ENCODE measurements at regions not wholly inside any gene's neighbourhood (a gene's known extent, or its start where the extent isn't known, plus 50 kb on each side); places are given as distances from the start of the nearest gene placed in this dataset.
"Not testable (repeated sequence)": the region's sequence is repeated elsewhere in the genome, so short reads cannot be mapped to it uniquely, and the experiment has no call there.

- no peak for DNase-seq
Observed at GRCh38 chr3:106125321-106125720, 256.5 kb upstream of the CBLB start.

DNA sequence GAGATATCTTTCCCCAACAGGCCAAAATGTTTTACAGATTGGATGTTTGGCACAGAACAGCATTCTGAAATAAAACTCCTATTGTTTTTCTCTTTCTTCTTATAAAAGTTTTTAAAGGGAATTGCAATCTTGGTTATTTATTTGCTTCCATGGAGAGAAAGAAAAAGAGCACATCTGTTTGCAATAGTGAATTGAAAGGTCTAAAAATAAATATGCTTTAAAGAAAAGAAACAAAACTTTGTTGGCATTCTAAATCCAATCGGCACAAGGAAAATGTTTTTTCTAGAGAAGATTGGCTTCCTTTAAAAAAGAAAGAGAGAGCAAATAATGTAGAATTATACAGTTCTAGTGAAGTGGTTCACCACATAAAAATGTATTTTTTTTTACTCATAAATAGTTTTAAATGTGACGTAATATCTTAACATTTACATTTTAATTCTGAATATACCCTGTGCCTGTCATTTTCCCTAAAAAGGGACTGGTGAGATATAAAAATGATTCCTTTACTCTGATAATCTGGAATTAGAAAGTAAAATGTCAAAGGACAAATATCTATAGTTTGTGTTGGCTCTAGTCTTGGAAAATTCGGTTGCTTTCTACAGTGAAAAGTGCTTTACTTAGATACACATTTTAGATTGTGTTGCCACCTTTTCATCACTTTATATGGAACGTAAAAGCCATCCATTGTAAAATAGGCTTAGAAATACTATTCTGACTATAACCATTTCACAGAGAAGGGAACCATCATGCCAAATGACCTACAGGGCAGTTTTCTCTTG, 257.4 kb upstream of the CBLB start:
- no peak for DNase-seq

DNA sequence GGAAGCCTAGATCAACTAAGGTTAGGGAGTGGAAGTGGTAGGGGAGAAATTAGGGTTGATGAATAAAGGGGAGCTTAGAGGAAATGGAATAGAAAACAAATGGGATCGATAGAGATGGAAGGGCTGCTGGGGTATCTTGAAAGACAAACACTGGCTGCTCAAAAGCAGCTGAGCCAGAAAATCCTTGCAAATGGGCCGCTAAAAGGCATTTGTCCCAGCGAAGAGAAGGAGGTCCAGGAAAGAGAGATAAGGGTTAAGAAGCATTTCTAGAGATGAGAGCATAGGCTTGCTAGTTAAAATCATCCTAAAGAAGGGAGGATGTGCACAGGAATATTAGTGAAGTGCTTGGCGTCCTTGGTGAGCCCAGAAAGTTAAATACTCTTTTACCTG, 258.0 kb upstream of the CBLB start:
- DNase-seq = no peak

DNA sequence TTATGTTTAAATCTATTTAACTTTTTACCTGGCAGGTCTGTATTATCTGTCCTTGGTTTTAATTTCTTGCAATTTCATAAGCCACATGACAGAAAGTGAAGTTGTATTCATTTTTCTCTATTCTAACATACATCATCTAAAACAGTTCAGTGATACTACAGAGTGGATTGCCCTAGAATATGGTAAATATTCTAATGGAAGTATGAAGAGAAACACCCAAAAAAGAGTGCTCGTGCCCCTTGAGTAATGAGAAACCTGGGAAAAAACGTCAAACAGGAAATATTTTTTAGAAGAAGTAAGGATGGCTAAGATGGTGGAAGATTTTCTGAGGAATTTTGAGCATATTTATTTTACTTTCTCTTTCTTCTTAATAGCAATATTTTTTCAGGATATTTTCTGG, 261.1 kb upstream of the CBLB start:
- no peak for DNase-seq

DNA sequence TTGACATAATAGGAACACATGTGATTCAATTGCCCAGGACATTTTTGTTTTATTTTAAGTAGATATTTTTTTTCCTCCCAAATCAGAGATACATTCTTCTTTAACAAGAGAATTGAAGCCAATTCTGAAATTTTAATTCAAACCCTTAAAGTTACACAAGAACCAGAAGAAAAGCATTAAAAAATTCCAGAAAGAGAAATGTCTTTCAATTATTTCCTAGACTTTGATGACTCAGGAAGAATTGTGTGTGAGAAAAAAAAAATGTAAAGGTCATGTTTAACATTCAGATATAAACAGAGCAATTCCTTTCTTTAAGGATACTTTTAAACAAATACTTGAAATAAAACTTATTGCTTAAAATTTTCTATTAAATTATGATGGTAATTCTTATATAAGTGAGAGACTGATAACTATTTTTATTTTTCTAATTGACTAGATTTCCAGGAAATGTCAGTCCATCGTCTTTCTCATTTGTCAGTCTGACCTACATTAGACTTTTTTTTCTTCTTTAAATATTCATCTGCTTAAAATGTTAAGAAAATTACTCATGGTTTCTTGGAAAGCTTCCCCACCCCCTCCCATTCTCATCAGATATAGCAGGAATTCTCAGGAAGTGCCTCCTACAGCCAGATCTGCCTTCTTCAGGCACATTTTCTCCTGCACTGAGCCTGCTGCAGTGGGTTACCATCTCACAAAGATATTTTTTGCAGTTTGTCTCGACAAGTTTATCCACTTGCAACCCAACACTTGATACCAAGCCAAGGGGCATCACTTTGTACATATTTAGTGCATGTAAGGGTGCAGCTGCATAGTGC, 261.8 kb upstream of the CBLB start:
- DNase-seq = no peak

- no peak for DNase-seq
Observed at GRCh38 chr3:106135451-106136160, 266.8 kb upstream of the CBLB start.

GRCh38 chr3:106139826-106140225, 271.0 kb upstream of the CBLB start:
- no peak for DNase-seq

DNA sequence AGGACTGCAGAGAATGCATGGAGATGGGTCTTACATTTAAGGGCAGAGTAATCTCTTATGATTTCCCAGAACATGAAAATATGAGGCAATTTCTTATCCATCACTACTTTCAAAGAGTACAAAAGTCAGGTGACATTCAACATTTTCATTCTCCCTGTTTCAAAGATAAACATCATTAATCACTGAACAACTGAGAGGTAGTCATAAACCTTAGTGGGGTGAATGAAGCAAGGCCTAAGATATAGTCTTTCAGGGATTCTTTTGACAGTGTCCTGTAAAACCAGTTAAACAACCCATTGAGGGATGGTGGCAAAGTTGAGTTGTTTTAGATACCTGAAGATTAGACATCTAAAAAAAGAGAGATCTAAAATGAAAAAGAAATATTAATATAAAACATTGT, 271.6 kb upstream of the CBLB start:
- no peak for DNase-seq

DNA sequence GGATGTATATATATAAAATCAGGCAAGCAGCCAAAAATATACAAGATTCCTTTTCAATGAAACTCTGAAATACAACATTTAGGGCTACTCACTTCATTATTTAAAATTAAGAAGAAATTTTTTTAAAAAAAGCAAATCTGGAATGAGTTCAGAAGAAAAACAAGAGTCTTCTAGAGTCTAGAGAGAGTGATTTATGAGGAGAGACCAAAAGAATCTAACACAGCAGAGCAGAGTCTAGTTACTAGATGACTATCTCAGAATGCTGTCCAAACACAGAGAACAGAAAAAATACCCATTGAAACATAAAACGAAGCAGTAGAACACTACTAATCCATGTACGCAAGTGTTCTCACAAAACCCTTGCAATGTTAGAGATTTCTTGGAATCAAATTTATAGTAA, 275.2 kb upstream of the CBLB start:
- DNase-seq = no peak

- not testable (repeated sequence) for DNase-seq
Observed at GRCh38 chr3:106148440-106149082, 279.7 kb upstream of the CBLB start.

DNA sequence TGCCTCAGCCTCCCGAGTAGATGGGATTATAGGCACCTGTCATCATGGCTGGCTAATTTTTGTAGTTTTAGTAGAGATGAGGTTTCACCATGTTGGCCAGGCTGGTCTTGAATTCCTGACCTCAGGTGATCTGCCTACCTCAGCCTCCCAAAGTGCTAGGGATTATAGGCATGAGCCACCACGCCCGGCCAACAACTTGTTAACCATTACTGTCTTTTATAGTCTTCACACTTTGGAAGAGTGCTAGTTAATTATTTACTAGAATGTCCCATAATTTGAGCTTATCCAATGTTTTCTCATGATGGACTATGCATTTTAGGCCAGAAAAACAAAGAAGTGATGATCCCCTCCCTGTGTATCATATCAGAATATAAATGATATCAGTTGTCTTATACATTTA, 288.6 kb upstream of the CBLB start:
- no peak for DNase-seq

DNA sequence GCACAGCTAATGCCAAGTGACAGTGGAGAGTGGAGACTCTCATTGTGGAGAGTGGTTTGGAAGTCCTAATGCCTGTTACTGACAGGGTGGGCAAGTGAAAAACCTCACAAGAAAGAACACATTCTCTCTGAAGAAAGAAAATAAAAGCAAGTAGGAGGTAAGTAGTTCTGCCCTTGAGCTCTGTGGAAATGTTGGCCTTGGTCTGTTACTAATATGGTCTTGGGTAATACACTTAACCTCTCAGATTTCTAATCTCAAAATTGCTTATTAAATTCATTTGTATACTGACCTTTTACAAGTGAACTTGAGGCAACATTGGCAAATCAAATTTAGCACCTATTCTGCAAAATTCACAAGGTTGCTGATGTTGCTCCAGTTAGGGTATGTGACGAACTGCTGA, 291.6 kb upstream of the CBLB start:
- DNase-seq = no peak

DNA sequence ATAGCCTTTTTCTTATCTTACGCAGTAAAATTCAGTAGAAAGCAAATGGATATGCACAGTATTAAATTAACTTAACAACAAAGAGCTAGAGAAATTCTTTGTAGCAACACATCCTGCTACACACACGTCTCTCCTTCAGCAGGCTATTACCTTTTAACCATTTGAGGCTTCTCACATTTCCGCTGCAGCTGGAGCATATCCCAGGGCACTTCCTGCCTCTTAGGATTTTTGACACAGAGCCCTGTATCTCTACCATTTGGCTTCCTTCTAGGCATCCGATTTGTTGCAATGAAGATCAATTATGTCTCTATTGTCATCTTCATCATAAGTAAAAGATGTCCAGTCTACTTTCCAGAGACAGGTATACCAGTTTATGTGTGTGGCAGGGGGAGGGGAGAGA, 292.4 kb upstream of the CBLB start:
- DNase-seq = no peak

DNA sequence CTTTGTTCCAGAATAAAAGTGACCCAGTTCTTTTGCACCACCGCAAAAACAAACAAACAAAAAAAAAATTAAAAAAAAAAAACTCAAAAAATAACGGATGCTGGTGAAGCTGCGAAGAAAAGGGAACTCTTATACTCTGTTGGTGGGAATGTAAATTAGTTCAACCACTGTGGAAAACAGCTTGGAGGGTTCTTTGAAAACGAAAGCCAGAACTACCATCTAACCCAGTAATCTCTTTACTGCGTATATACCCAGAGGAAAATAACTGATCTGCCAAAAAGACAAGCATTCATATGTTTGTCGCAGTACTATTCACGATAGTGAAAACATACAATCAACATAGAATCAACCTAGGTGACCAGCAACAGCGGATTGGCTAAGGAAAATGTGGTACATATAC, 298.9 kb upstream of the CBLB start:
- no peak for DNase-seq

DNA sequence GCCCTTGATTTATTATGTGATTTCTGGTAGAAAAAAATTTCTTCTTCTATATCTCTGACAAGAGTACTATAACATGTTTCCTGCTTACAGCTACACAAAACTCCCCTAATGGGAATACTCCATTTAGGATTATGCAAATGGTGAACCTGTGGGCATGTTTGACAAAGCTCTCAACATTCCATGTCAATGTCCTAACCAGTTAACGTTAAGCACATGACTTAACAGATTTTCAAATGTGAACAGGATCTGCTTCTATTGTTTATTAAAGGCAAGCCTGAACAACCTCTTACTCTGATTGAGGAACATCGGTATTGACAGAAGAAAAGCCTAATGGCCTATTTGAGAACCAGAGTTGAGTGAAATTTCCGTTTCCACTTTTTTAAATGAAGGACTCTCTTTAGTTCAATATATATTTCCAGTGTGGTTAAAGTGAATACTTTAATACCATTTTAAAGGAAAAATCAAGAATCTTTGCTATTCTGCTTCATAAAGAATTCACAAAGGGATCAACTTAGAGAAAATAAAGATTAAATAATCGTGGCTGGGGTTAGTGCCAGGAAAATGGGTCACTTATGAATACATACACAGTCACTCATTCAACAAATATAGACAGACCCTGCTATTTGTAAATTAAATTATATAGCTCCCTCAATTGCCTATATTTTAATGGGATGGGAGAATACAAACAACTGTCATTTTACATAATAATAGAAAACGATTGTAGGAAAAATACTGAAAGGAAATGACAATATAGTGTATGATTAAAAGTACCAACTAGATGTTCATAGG, 300.3 kb upstream of the CBLB start:
- no peak for DNase-seq

DNA sequence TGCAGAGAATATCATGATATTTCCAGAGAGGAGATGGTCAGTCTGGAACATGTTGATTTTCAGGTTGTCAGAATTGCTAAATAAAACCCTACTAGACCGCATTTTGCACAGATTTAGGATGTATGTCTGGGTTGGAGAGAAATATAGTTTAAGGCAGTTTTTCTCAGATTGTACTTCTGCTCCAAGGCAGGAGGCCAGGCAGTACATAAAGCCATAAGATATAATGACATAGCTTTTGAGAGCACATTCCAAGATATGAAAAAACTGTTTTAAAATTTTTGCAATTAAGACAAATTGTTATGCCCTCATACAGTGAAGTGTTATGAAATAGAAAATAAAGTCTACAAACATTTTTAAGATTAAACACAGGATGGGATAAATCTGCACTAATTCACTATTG, 301.8 kb upstream of the CBLB start:
- DNase-seq = no peak

DNA sequence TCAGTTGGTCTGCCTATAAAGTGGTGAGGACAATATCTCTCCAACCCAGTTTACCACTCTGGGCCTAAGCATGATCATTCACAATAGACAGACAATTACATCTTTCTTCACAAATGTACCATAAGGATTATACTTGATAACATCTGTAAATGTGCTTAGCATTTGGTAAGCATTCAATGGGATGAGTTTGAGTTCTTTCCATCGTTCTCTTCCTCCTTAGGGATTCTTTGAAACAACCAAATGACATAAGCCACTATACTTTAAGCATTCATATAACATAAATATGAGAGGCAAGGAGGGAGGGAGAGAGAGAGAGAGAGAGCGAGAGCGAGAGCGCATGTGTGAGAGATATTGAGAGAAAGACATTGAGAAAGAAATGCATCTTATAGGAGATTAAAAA, 303.3 kb upstream of the CBLB start:
- DNase-seq = no peak

DNA sequence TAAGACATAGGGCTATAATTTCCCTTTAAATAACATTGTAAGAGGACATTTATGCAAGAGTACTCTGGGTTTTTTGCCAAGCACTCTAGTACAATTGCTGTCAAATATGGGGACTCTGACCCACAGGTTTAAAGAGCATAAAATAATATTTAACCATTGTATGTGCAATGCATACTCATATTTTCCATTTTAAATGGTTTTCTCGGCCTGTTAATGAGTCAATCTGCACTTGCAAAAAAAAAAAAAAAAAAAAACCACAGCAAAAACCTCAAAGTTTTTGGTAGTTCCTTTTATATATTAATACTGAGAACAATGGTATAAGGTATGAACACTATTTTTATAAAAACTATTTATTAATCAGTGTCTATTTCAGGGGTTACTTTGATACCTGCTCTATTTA, 304.0 kb upstream of the CBLB start:
- DNase-seq = no peak

GRCh38 chr3:106175276-106175675, 306.5 kb upstream of the CBLB start:
- DNase-seq = no peak

GRCh38 chr3:106176734-106177133, 307.9 kb upstream of the CBLB start:
- no peak for DNase-seq

DNA sequence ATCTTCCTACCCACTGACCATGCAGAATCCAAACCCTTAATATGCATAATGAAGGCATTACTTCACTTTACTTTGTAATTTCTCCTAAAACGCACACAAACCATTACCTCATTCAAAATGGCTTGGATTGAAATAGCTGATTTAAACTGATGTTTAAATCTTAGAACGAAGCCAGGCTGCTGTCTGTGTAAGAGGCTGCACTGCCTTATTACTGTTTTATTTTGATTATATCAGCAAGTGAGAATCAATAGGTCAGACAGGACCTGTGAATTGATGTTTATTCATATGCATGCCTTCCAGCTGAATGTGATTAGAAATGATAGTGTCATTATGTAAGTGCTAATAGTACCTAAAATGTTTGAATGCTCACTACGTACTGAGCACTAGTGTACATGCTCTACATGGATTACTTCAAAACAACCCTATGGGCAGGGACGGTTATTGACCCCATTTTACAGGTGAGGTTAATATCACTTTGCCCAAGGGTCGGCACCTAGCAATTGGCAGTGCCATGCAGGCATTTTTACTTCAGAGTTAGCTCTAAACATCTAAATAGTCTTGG, 314.2 kb upstream of the CBLB start:
- DNase-seq = no peak

DNA sequence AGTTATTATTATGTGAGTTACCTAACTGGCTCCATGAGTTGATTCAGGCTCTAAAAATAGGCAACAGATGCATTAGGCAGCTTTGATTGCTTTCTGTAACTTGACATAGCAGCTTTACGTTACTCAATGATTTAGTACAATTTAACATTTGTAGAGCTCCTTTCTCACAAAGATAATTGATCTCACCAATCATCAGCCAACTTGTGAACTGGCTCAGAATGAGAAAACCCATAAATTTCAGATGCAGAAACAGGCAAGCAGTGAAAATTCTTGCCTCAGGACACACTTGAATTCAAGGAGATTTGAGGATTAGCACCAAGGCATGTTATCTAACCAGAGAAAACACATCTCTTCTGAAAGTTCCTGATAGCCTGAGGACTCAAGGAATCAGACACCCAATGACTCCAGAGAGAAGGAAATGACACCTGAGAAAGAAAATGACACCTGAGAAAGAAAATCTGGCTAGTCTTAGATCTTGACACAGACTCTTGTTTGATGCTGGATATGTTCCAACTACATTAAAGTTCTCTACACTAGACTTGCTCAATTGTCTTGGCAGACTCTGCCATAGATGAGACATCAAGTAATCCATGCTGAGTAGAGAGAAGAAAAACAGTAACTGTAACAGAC, 315.1 kb upstream of the CBLB start:
- DNase-seq = no peak

Measured in NCI-H187 (cell line).